B cell (primary cell): ENCODE measurements at regions not wholly inside any gene's neighbourhood (a gene's known extent, or its start where the extent isn't known, plus 50 kb on each side); places are given as distances from the start of the nearest gene placed in this dataset.

ENCODE experiments used
- EZH2 ChIP-seq: IDR thresholded peaks from 2 replicates; pipeline ENCODE4 v1.6.1; 2012; ENCODE audit warnings: borderline replicate concordance, low read depth, mild to moderate bottlenecking, moderate library complexity, low read length; ENCODE audit not compliant: insufficient read depth, poor library complexity, severe bottlenecking
- TF ChIP-seq, protein P1 (sequence below): fragments of 200-600 bp; IDR thresholded peaks from one replicate; pipeline ENCODE4 v1.8.0; 2022; ENCODE audit warnings: antibody characterized with exemption, mild to moderate bottlenecking

DNA sequence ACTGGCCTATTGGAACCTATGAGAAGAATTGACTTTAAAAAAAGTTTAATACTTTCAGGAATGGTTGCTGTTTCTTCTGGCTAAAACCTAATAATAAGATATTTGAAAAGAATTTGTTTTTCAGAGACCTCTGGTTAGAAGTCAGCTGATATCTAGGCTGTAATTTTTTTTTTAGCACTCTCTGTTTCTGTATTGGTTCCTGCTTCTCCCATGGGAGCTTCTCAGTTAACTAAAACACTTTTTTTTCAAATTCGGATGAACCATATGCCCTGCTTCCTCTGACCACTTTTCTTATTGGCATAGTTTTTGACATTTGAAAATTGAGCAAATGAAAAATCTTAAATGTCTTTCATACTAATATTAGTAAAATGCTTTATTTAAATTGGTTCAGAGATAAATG is 163.5 kb upstream of the SLC10A2 start:
- no peak for TF ChIP-seq EZH2
- TF ChIP-seq, protein P1, sequence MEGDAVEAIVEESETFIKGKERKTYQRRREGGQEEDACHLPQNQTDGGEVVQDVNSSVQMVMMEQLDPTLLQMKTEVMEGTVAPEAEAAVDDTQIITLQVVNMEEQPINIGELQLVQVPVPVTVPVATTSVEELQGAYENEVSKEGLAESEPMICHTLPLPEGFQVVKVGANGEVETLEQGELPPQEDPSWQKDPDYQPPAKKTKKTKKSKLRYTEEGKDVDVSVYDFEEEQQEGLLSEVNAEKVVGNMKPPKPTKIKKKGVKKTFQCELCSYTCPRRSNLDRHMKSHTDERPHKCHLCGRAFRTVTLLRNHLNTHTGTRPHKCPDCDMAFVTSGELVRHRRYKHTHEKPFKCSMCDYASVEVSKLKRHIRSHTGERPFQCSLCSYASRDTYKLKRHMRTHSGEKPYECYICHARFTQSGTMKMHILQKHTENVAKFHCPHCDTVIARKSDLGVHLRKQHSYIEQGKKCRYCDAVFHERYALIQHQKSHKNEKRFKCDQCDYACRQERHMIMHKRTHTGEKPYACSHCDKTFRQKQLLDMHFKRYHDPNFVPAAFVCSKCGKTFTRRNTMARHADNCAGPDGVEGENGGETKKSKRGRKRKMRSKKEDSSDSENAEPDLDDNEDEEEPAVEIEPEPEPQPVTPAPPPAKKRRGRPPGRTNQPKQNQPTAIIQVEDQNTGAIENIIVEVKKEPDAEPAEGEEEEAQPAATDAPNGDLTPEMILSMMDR, result no peak
